CD4-positive, alpha-beta memory T cell (primary cell): ENCODE measurements at regions not wholly inside any gene's neighbourhood (a gene's known extent, or its start where the extent isn't known, plus 50 kb on each side); places are given as distances from the start of the nearest gene placed in this dataset.

Experiments used
- CTCF ChIA-PET: fragments of 350-600 bp; sonication (Branson Sonifier 250); formaldehyde crosslinking; loops from one replicate; lab custom pipeline; 2021; ENCODE audit warnings: inconsistent platforms; ENCODE audit not compliant: partially characterized antibody; lab: Charles Lee
- POLR2A ChIA-PET: fragments of 350-600 bp; sonication (Branson Sonifier 250); formaldehyde crosslinking; loops from one replicate; lab custom pipeline; 2021; ENCODE audit not compliant: partially characterized antibody; lab: Charles Lee
- DNase-seq, 5 donors: peaks; one replicate each; pipeline versions ENCODE4 v3.0.0 to v3.0.0-alpha.2; 2020 to 2022; ENCODE audit warnings: mixed read lengths in 1 of 5
- H3K27ac ChIP-seq: one replicate; pipeline ENCODE4 v1.7.0; 2013; ENCODE audit warnings: low read depth, low read length
- H3K27me3 ChIP-seq: 2 replicates; pipeline ENCODE4 v1.7.0; 2013; ENCODE audit warnings: mild to moderate bottlenecking, low read length, moderate library complexity; ENCODE audit not compliant: insufficient read depth
- H3K36me3 ChIP-seq: 2 replicates; pipeline ENCODE4 v1.7.0; 2013; ENCODE audit warnings: mild to moderate bottlenecking, low read length, moderate library complexity; ENCODE audit not compliant: insufficient read depth
- H3K4me1 ChIP-seq: 2 replicates; pipeline ENCODE4 v1.7.0; 2013; ENCODE audit warnings: mild to moderate bottlenecking, low read length, moderate library complexity; ENCODE audit not compliant: insufficient read depth
- H3K4me3 ChIP-seq, 2 donors: one replicate each; pipeline ENCODE4 v1.7.0; 2013; ENCODE audit warnings: low read length in 2 of 2, mild to moderate bottlenecking in 1 of 2
- H3K9me3 ChIP-seq, 2 donors: one replicate each; pipeline ENCODE4 v1.7.0; 2013; ENCODE audit warnings: low read length in 2 of 2, control low read depth in 1 of 2; ENCODE audit not compliant: control insufficient read depth in 1 of 2
- H3K27ac Mint-ChIP-seq, 7 donors: one replicate each; pipeline ENCODE4 v1.8.0; 2020 to 2021; ENCODE audit warnings: mixed read lengths in 7 of 7, mild to moderate bottlenecking in 6 of 7, inconsistent platforms in 3 of 7, moderate library complexity in 3 of 7
- H3K27me3 Mint-ChIP-seq, 2 donors: one replicate each; pipeline ENCODE4 v1.8.0; 2020 to 2021; ENCODE audit warnings: mixed read lengths in 2 of 2
- H3K36me3 Mint-ChIP-seq, 2 donors: one replicate each; pipeline ENCODE4 v1.8.0; 2020 to 2021; ENCODE audit warnings: mixed read lengths in 2 of 2, inconsistent platforms in 1 of 2, mild to moderate bottlenecking in 1 of 2
- H3K4me1 Mint-ChIP-seq, 4 donors: one replicate each; pipeline ENCODE4 v1.8.0; 2020 to 2021; ENCODE audit warnings: mixed read lengths in 4 of 4, mild to moderate bottlenecking in 1 of 4
- H3K4me3 Mint-ChIP-seq, 8 donors: one replicate each; pipeline ENCODE4 v1.8.0; 2020 to 2021; ENCODE audit warnings: mixed read lengths in 8 of 8, mild to moderate bottlenecking in 7 of 8, moderate library complexity in 6 of 8, inconsistent platforms in 3 of 8
- H3K9me3 Mint-ChIP-seq, 8 donors: one replicate each; pipeline ENCODE4 v1.8.0; 2020 to 2021; ENCODE audit warnings: mixed read lengths in 8 of 8, mild to moderate bottlenecking in 5 of 8, inconsistent platforms in 3 of 8, moderate library complexity in 1 of 8
- intact Hi-C: fragments of 100-400 bp; cut with micrococcal nuclease; formaldehyde crosslinking; loops from one replicate; pipeline ENCODE4 v1.15.1; 2023

- no peaks in the 10 kb centered on the region for H3K4me1 ChIP-seq
- ChIA-PET POLR2A (no interaction called here), CTCF (no interaction called here)
- H3K36me3 ChIP-seq, result no peaks in the 10 kb centered on the region
- no peak for DNase-seq
- H3K4me1 Mint-ChIP-seq, result no peaks in the 10 kb centered on the region
- peak overlapping the region in 1 of 8 donors; percentile 36 for H3K4me3 Mint-ChIP-seq
- no peaks in the 10 kb centered on the region for H3K36me3 Mint-ChIP-seq
- no peak overlapping the region for H3K27ac Mint-ChIP-seq
- no peak overlapping the region for H3K27ac ChIP-seq
- peaks cover 0 to 4% (median 2%) of the 10 kb centered on the region in 8 donors for H3K9me3 Mint-ChIP-seq
- no peaks in the 10 kb centered on the region for H3K9me3 ChIP-seq
- no peaks in the 10 kb centered on the region for H3K27me3 ChIP-seq
- intact Hi-C loops, result no loop called here
- no peak overlapping the region for H3K4me3 ChIP-seq
- H3K27me3 Mint-ChIP-seq, result no peaks in the 10 kb centered on the region
Measured at GRCh38 chr3:161913786-161914389, 417.3 kb downstream of the OTOL1 start.

- intact Hi-C loops, result no loop called here
- Histone ChIP-seq H3K36me3 (no peaks in the 10 kb centered on the region), H3K4me3 (no peak overlapping the region), H3K27ac (no peak overlapping the region), H3K9me3 (no peaks in the 10 kb centered on the region), H3K27me3 (no peaks in the 10 kb centered on the region), H3K4me1 (no peaks in the 10 kb centered on the region)
- Mint-ChIP-seq H3K27me3 (no peaks in the 10 kb centered on the region), H3K4me1 (no peaks in the 10 kb centered on the region), H3K4me3 (no peak overlapping the region), H3K9me3 (peaks cover 0 to 4% (median 2%) of the 10 kb centered on the region in 8 donors), H3K27ac (no peak overlapping the region), H3K36me3 (no peaks in the 10 kb centered on the region)
- no peak for DNase-seq
- ChIA-PET CTCF (interaction anchor here (0.7 kb wide), 1 partner anchor 760 kb away, joined by 3 read pairs; no protein-coding TSS in a partner anchor), POLR2A (no interaction called here)
Measured at GRCh38 chr3:161914703-161915417, 418.3 kb downstream of the OTOL1 start.

GRCh38 chr3:161915418-161915750 is 418.8 kb downstream of the OTOL1 start:
- no peak for DNase-seq
- Histone ChIP-seq H3K9me3 (no peaks in the 10 kb centered on the region), H3K27me3 (no peaks in the 10 kb centered on the region), H3K4me1 (no peaks in the 10 kb centered on the region), H3K27ac (no peak overlapping the region), H3K36me3 (no peaks in the 10 kb centered on the region), H3K4me3 (no peak overlapping the region)
- POLR2A ChIA-PET, result no interaction called here
- H3K36me3 Mint-ChIP-seq, result no peaks in the 10 kb centered on the region
- CTCF ChIA-PET, result interaction anchor here (0.7 kb wide), 1 partner anchor 759 kb away, joined by 3 read pairs; no protein-coding TSS in a partner anchor
- peaks cover 0 to 7% (median 2%) of the 10 kb centered on the region in 8 donors for H3K9me3 Mint-ChIP-seq
- no peak overlapping the region for H3K27ac Mint-ChIP-seq
- no peaks in the 10 kb centered on the region for H3K4me1 Mint-ChIP-seq
- no peaks in the 10 kb centered on the region for H3K27me3 Mint-ChIP-seq
- no peak overlapping the region for H3K4me3 Mint-ChIP-seq
- intact Hi-C loops, result no loop called here

GRCh38 chr3:161920196-161920595 is 423.6 kb downstream of the OTOL1 start:
- no peak overlapping the region for H3K27ac Mint-ChIP-seq
- no peaks in the 10 kb centered on the region for H3K9me3 ChIP-seq
- no peak overlapping the region for H3K4me3 Mint-ChIP-seq
- no peak overlapping the region for H3K4me3 ChIP-seq
- H3K36me3 Mint-ChIP-seq, result no peaks in the 10 kb centered on the region
- ChIA-PET CTCF (no interaction called here), POLR2A (no interaction called here)
- intact Hi-C loops, result no loop called here
- no peak overlapping the region for H3K27ac ChIP-seq
- DNase-seq, result no peak
- no peaks in the 10 kb centered on the region for H3K4me1 Mint-ChIP-seq
- no peaks in the 10 kb centered on the region for H3K27me3 ChIP-seq
- no peaks in the 10 kb centered on the region for H3K27me3 Mint-ChIP-seq
- H3K36me3 ChIP-seq, result no peaks in the 10 kb centered on the region
- H3K4me1 ChIP-seq, result no peaks in the 10 kb centered on the region
- peaks cover 0 to 8% (median 3%) of the 10 kb centered on the region in 8 donors for H3K9me3 Mint-ChIP-seq

- H3K4me1 ChIP-seq, result no peaks in the 10 kb centered on the region
- CTCF ChIA-PET, result no interaction called here
Measured at GRCh38 chr3:161925749-161926360, 429.2 kb downstream of the OTOL1 start.

GRCh38 chr3:161927131-161927530 is 430.5 kb downstream of the OTOL1 start:
- H3K36me3 ChIP-seq, result no peaks in the 10 kb centered on the region
- no peaks in the 10 kb centered on the region for H3K9me3 ChIP-seq
- no peak for DNase-seq
- ChIA-PET POLR2A (no interaction called here), CTCF (no interaction called here)
- Mint-ChIP-seq H3K27ac (no peak overlapping the region), H3K4me3 (no peak overlapping the region), H3K9me3 (peaks cover 0 to 11% (median 4%) of the 10 kb centered on the region in 8 donors), H3K4me1 (no peaks in the 10 kb centered on the region), H3K36me3 (no peaks in the 10 kb centered on the region), H3K27me3 (no peaks in the 10 kb centered on the region)
- H3K4me1 ChIP-seq, result no peaks in the 10 kb centered on the region
- no peak overlapping the region for H3K27ac ChIP-seq
- intact Hi-C loops, result no loop called here
- H3K27me3 ChIP-seq, result no peaks in the 10 kb centered on the region
- H3K4me3 ChIP-seq, result no peak overlapping the region

More at GRCh38 chr3:161925749-161926360, 429.2 kb downstream of the OTOL1 start:
- Mint-ChIP-seq H3K4me3 (no peak overlapping the region), H3K27ac (no peak overlapping the region), H3K36me3 (no peaks in the 10 kb centered on the region), H3K27me3 (no peaks in the 10 kb centered on the region), H3K9me3 (peaks cover 0 to 15% (median 6%) of the 10 kb centered on the region in 8 donors), H3K4me1 (no peaks in the 10 kb centered on the region)
- Histone ChIP-seq H3K36me3 (no peaks in the 10 kb centered on the region), H3K9me3 (no peaks in the 10 kb centered on the region), H3K4me3 (no peak overlapping the region), H3K27ac (no peak overlapping the region), H3K27me3 (no peaks in the 10 kb centered on the region)
- POLR2A ChIA-PET, result no interaction called here
- intact Hi-C loops, result no loop called here
- DNase-seq, result no peak

GRCh38 chr3:161939918-161940620 is 443.5 kb downstream of the OTOL1 start:
- DNase-seq, result no peak
- H3K27ac Mint-ChIP-seq, result no peak overlapping the region
- H3K27me3 ChIP-seq, result no peaks in the 10 kb centered on the region
- no peak overlapping the region for H3K4me3 Mint-ChIP-seq
- H3K36me3 Mint-ChIP-seq, result no peaks in the 10 kb centered on the region
- H3K9me3 Mint-ChIP-seq, result peaks cover 2 to 11% (median 9%) of the 10 kb centered on the region in 8 donors
- POLR2A ChIA-PET, result no interaction called here
- no peaks in the 10 kb centered on the region for H3K9me3 ChIP-seq
- H3K27ac ChIP-seq, result no peak overlapping the region
- no peaks in the 10 kb centered on the region for H3K27me3 Mint-ChIP-seq
- H3K4me1 ChIP-seq, result no peaks in the 10 kb centered on the region
- intact Hi-C loops, result no loop called here
- H3K36me3 ChIP-seq, result no peaks in the 10 kb centered on the region
- H3K4me3 ChIP-seq, result no peak overlapping the region
- CTCF ChIA-PET, result no interaction called here
- H3K4me1 Mint-ChIP-seq, result no peaks in the 10 kb centered on the region
